Neural crest cell (in vitro differentiated cells): ENCODE measurements at regions not wholly inside any gene's neighbourhood (a gene's known extent, or its start where the extent isn't known, plus 50 kb on each side); places are given as distances from the start of the nearest gene placed in this dataset.

Experiments used
- DNase-seq: peaks from one replicate; pipeline ENCODE4 v3.0.0; 2021; ENCODE audit warnings: low read depth, mixed read lengths, low spot score
- H3K27ac Mint-ChIP-seq: one replicate; pipeline ENCODE4 v1.8.0; 2021; ENCODE audit warnings: mild to moderate bottlenecking, mixed read lengths; ENCODE audit not compliant: unreplicated experiment
- H3K27me3 Mint-ChIP-seq: 2 replicates; pipeline ENCODE4 v1.8.0; 2021; ENCODE audit warnings: low read depth, mild to moderate bottlenecking, mixed read lengths
- H3K36me3 Mint-ChIP-seq: 2 replicates; pipeline ENCODE4 v1.8.0; 2021; ENCODE audit warnings: low read depth, mild to moderate bottlenecking, mixed read lengths
- H3K4me1 Mint-ChIP-seq: 2 replicates; pipeline ENCODE4 v1.8.0; 2021; ENCODE audit warnings: mixed read lengths
- H3K4me3 Mint-ChIP-seq: one replicate; pipeline ENCODE4 v1.8.0; 2021; ENCODE audit warnings: mild to moderate bottlenecking, mixed read lengths
- H3K9me3 Mint-ChIP-seq: 2 replicates; pipeline ENCODE4 v1.8.0; 2021; ENCODE audit warnings: mixed read lengths
- CTCF ChIP-seq: fragments of 200-600 bp; sonication (generic); conservative IDR thresholded peaks from 2 replicates; pipeline ENCODE4 v1.5.0; 2021; ENCODE audit warnings: antibody characterized with exemption, mild to moderate bottlenecking

GRCh38 chr6:168372889-168373288, 53.3 kb upstream of the DACT2 start:
- no peaks in the 10 kb centered on the region for H3K27me3 Mint-ChIP-seq
- DNase-seq, result no peak
- H3K27ac Mint-ChIP-seq, result no peak overlapping the region
- H3K9me3 Mint-ChIP-seq, result no peaks in the 10 kb centered on the region
- no peak overlapping the region for H3K4me3 Mint-ChIP-seq
- TF ChIP-seq CTCF, result no peak
- H3K4me1 Mint-ChIP-seq, result peaks cover 13% of the 10 kb centered on the region
- H3K36me3 Mint-ChIP-seq, result no peaks in the 10 kb centered on the region

DNA sequence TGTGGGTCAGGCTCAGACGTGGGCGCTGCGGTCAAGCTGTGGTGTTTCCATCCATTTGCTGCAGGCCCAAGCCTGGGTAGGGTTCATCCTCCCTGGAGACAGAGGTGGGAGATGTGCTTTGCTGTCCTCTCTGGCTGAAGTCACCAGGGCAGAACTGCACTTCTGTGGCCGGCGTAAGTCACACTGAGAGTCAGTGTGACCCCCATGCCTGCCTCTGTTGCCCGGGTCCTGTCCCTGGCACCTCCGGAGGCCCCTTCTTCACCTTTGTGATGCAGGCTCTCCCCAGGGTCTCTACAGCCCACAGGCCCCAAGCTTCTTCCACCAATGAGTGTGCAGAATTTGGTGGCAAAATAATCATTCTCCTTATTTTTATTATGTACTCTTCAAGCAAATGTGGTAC, 53.8 kb upstream of the DACT2 start:
- no peak for TF ChIP-seq CTCF
- no peaks in the 10 kb centered on the region for H3K36me3 Mint-ChIP-seq
- no peak for DNase-seq
- H3K4me1 Mint-ChIP-seq, result peaks cover 15% of the 10 kb centered on the region
- no peak overlapping the region for H3K4me3 Mint-ChIP-seq
- H3K9me3 Mint-ChIP-seq, result no peaks in the 10 kb centered on the region
- H3K27ac Mint-ChIP-seq, result no peak overlapping the region
- no peaks in the 10 kb centered on the region for H3K27me3 Mint-ChIP-seq

GRCh38 chr6:168374051-168374502, 54.5 kb upstream of the DACT2 start:
- TF ChIP-seq CTCF, result no peak
- Mint-ChIP-seq H3K4me3 (no peak overlapping the region), H3K4me1 (peaks cover 15% of the 10 kb centered on the region), H3K27ac (no peak overlapping the region), H3K27me3 (no peaks in the 10 kb centered on the region), H3K9me3 (no peaks in the 10 kb centered on the region), H3K36me3 (no peaks in the 10 kb centered on the region)
- DNase-seq, result no peak

GRCh38 chr6:168374541-168375071, 55.0 kb upstream of the DACT2 start:
- H3K9me3 Mint-ChIP-seq, result no peaks in the 10 kb centered on the region
- no peak for DNase-seq
- peaks cover 15% of the 10 kb centered on the region for H3K4me1 Mint-ChIP-seq
- no peaks in the 10 kb centered on the region for H3K27me3 Mint-ChIP-seq
- TF ChIP-seq CTCF, result no peak
- H3K27ac Mint-ChIP-seq, result no peak overlapping the region
- no peak overlapping the region for H3K4me3 Mint-ChIP-seq
- no peaks in the 10 kb centered on the region for H3K36me3 Mint-ChIP-seq

- H3K27me3 Mint-ChIP-seq, result no peaks in the 10 kb centered on the region
- H3K4me1 Mint-ChIP-seq, result peaks cover 11% of the 10 kb centered on the region
- H3K9me3 Mint-ChIP-seq, result no peaks in the 10 kb centered on the region
- H3K36me3 Mint-ChIP-seq, result no peaks in the 10 kb centered on the region
- H3K4me3 Mint-ChIP-seq, result no peak overlapping the region
- H3K27ac Mint-ChIP-seq, result no peak overlapping the region
- DNase-seq, result no peak
- no peak for TF ChIP-seq CTCF
Measured at GRCh38 chr6:168376120-168376519, 56.5 kb upstream of the DACT2 start.
